GM23338 (cell line): ENCODE measurements at regions not wholly inside any gene's neighbourhood (a gene's known extent, or its start where the extent isn't known, plus 50 kb on each side); places are given as distances from the start of the nearest gene placed in this dataset.

Experiments
- ATAC-seq: fragments of 200-7000 bp; cut with Tn5 transposase; 3 replicates; pipeline ENCODE4 v1.9.1; 2020
- DNase-seq: peaks from one replicate; pipeline ENCODE4 v3.0.0-alpha.2; 2015; ENCODE audit warnings: low spot score
- H2AFZ ChIP-seq: fragments of 200-600 bp; sonication (generic); 2 replicates; pipeline ENCODE4 v1.8.0; 2016; ENCODE audit warnings: antibody characterized with exemption, mild to moderate bottlenecking, moderate library complexity
- H3F3A ChIP-seq: fragments of 200-600 bp; sonication (generic); replicated peaks from 2 replicates; pipeline ENCODE4 v1.8.0; 2017; ENCODE audit warnings: antibody characterized with exemption, mixed run types, low read depth
- H3K27ac ChIP-seq: fragments of 200-600 bp; sonication (generic); 2 replicates; pipeline ENCODE4 v1.6.1; 2016; ENCODE audit warnings: low read depth
- H3K27me3 ChIP-seq: fragments of 200-600 bp; sonication (generic); 2 replicates; pipeline ENCODE4 v1.8.0; 2016; ENCODE audit warnings: mild to moderate bottlenecking, mixed run types, moderate library complexity; ENCODE audit not compliant: insufficient read depth
- H3K36me3 ChIP-seq: fragments of 200-600 bp; sonication (generic); 2 replicates; pipeline ENCODE4 v1.8.0; 2016; ENCODE audit warnings: mild to moderate bottlenecking; ENCODE audit not compliant: insufficient read depth
- H3K4me1 ChIP-seq: fragments of 200-600 bp; sonication (generic); 2 replicates; pipeline ENCODE4 v1.8.0; 2016; ENCODE audit warnings: mild to moderate bottlenecking, moderate library complexity; ENCODE audit not compliant: insufficient read depth
- H3K4me2 ChIP-seq: fragments of 200-600 bp; sonication (generic); 2 replicates; pipeline ENCODE4 v1.7.1; 2017; ENCODE audit warnings: mixed run types
- H3K4me3 ChIP-seq: fragments of 200-600 bp; sonication (generic); 2 replicates; pipeline ENCODE4 v1.6.1; 2016; ENCODE audit warnings: mixed run types
- H3K79me2 ChIP-seq: fragments of 200-600 bp; sonication (generic); replicated peaks from 2 replicates; pipeline ENCODE4 v1.8.0; 2017; ENCODE audit warnings: mild to moderate bottlenecking; ENCODE audit not compliant: insufficient read depth
- H3K9me2 ChIP-seq: fragments of 200-600 bp; sonication (generic); 2 replicates; pipeline ENCODE4 v1.8.0; 2017; ENCODE audit not compliant: insufficient read depth
- H4K20me1 ChIP-seq: fragments of 200-600 bp; sonication (generic); replicated peaks from 2 replicates; pipeline ENCODE4 v1.8.0; 2017; ENCODE audit warnings: mild to moderate bottlenecking; ENCODE audit not compliant: insufficient read depth
- H3K27ac Mint-ChIP-seq: 2 replicates; pipeline ENCODE4 v1.8.0; 2020; ENCODE audit warnings: inconsistent platforms, mild to moderate bottlenecking, moderate library complexity, mixed read lengths
- H3K27me3 Mint-ChIP-seq: 3 replicates; pipeline ENCODE4 v1.8.0; 2022; ENCODE audit warnings: low read depth, mild to moderate bottlenecking, moderate library complexity, mixed read lengths, inconsistent platforms; ENCODE audit not compliant: insufficient read depth, poor library complexity
- H3K36me3 Mint-ChIP-seq: 3 replicates; pipeline ENCODE4 v1.8.0; 2021; ENCODE audit warnings: low read depth, mild to moderate bottlenecking, inconsistent platforms, moderate library complexity, mixed read lengths
- H3K4me1 Mint-ChIP-seq: 3 replicates; pipeline ENCODE4 v1.8.0; 2020; ENCODE audit warnings: mild to moderate bottlenecking, inconsistent platforms, mixed read lengths
- H3K4me3 Mint-ChIP-seq: 3 replicates; pipeline ENCODE4 v1.8.0; 2021; ENCODE audit warnings: moderate library complexity, mild to moderate bottlenecking, inconsistent platforms, mixed read lengths
- H3K9me3 Mint-ChIP-seq: 3 replicates; pipeline ENCODE4 v1.8.0; 2020; ENCODE audit warnings: moderate library complexity, mild to moderate bottlenecking, inconsistent platforms, mixed read lengths
- CREB1 ChIP-seq: fragments of 250-450 bp; sonication (Bioruptor Pico); IDR thresholded peaks from 2 replicates; pipeline ENCODE4 v1.5.0; 2020; ENCODE audit warnings: low read depth, mild to moderate bottlenecking, moderate library complexity
- EZH2phosphoT487 ChIP-seq: fragments of 200-600 bp; sonication (generic); IDR thresholded peaks from one replicate; pipeline ENCODE4 v1.8.1; 2018; ENCODE audit warnings: antibody characterized with exemption; ENCODE audit not compliant: unreplicated experiment
- JUNB ChIP-seq: IDR thresholded peaks from one replicate; pipeline ENCODE4 v1.6.1; 2016; ENCODE audit warnings: antibody characterized with exemption; ENCODE audit not compliant: unreplicated experiment
- NANOG ChIP-seq: IDR thresholded peaks from 2 replicates; pipeline ENCODE4 v1.6.1; 2016; ENCODE audit warnings: antibody characterized with exemption, borderline replicate concordance
- POLR2AphosphoS5 ChIP-seq: IDR thresholded peaks from 2 replicates; pipeline ENCODE4 v1.6.1; 2016; ENCODE audit warnings: antibody characterized with exemption, low read depth
- STAT1 ChIP-seq: IDR thresholded peaks from one replicate; pipeline ENCODE4 v1.6.1; 2016; ENCODE audit warnings: antibody characterized with exemption; ENCODE audit not compliant: unreplicated experiment
- ZNF331 ChIP-seq: fragments of 250-450 bp; sonication (Bioruptor Pico); IDR thresholded peaks from 2 replicates; pipeline ENCODE4 v1.5.0; 2020; ENCODE audit warnings: low read depth, mild to moderate bottlenecking, moderate library complexity
- TF ChIP-seq, protein P1 (sequence below): fragments of 250-450 bp; sonication (Bioruptor Pico); IDR thresholded peaks from 2 replicates; pipeline ENCODE4 v1.5.0; 2020; ENCODE audit warnings: mild to moderate bottlenecking, moderate library complexity
- TF ChIP-seq, protein P2 (sequence below), 2 experiments: fragments of 200-600 bp in 1 of 2; sonication (generic) in 1 of 2; conservative IDR thresholded peaks; 2 replicates each; pipeline versions ENCODE4 v1.5.1 to v1.6.1; 2016 to 2017; ENCODE audit warnings: antibody characterized with exemption in 2 of 2, low read depth in 2 of 2, mild to moderate bottlenecking in 2 of 2, moderate library complexity in 1 of 2
- TF ChIP-seq, protein P3 (sequence below): IDR thresholded peaks from 2 replicates; pipeline ENCODE4 v1.6.1; 2016; ENCODE audit warnings: antibody characterized with exemption

DNA sequence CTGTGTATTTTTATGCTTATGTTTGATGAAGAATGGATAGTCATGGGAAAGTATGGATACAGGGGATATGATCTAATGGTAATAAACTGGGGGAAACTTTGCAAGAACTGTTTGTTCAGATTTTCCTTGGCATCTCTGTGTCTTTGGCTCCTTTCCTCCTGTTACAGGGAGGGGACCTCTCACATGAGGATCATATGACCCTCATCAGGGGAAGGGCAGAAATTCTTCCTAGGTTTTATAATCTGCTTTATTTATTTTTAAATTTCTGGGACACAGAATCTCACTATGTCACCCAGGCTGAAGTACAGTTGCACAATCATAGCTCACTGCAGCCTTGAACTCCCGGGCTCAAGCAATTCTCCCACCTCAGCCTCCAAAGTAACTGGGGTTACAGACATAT, 526.5 kb downstream of the CCER1 start:
- Mint-ChIP-seq H3K27ac (no peak overlapping the region), H3K4me3 (no peak overlapping the region), H3K36me3 (no peaks in the 10 kb centered on the region; the same call in 2 of the 3 replicates), H3K27me3 (no peaks in the 10 kb centered on the region), H3K9me3 (no peaks in the 10 kb centered on the region), H3K4me1 (peaks cover 3% of the 10 kb centered on the region; the same call in 1 of the 3 replicates)
- H3K36me3 ChIP-seq, result no peaks in the 10 kb centered on the region
- no peaks in the 10 kb centered on the region for H4K20me1 ChIP-seq
- no peak overlapping the region for H3K27ac ChIP-seq
- H3K4me1 ChIP-seq, result 0 out of 2 replicates have a peak, but pooled peaks cover 4% of the 10 kb centered on the region
- ATAC-seq, result no peak
- no peaks in the 10 kb centered on the region for H3K27me3 ChIP-seq
- H3F3A ChIP-seq, result no peaks in the 10 kb centered on the region
- H3K4me2 ChIP-seq, result no peak overlapping the region
- no peak overlapping the region for H2AFZ ChIP-seq
- H3K4me3 ChIP-seq, result no peak overlapping the region
- H3K9me2 ChIP-seq, result 0 out of 2 replicates have a peak, but pooled peaks cover 3% of the 10 kb centered on the region
- TF ChIP-seq NANOG (no peak), EZH2phosphoT487 (no peak)
- no peaks in the 10 kb centered on the region for H3K79me2 ChIP-seq
- DNase-seq, result no peak

DNA sequence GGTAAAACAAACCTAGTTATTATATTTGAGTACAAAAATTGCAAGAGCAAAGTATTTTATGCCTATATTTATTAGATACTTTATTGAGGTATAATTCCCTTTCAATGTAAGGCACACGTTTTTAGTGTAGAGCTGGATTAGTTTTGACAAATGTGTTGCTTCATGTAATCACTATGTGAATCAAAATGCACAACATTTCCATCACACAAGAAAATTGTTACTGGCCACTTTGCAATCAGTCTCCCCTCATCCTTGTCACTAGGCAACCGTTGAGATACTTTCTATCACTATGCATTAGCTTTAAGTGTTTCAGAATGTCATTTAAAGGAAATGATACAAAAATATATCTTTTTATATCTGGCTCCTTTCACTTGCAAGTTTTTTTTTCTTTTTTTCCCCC, 531.0 kb downstream of the CCER1 start:
- H3K79me2 ChIP-seq, result no peaks in the 10 kb centered on the region
- Mint-ChIP-seq H3K36me3 (no peaks in the 10 kb centered on the region), H3K4me1 (peaks cover 3% of the 10 kb centered on the region; the same call in 1 of the 3 replicates), H3K9me3 (no peaks in the 10 kb centered on the region), H3K4me3 (no peak overlapping the region), H3K27me3 (no peaks in the 10 kb centered on the region), H3K27ac (no peak overlapping the region)
- H3K36me3 ChIP-seq, result no peaks in the 10 kb centered on the region
- no peak overlapping the region for H2AFZ ChIP-seq
- H4K20me1 ChIP-seq, result no peaks in the 10 kb centered on the region
- no peak overlapping the region for H3K27ac ChIP-seq
- H3K9me2 ChIP-seq, result 0 out of 2 replicates have a peak, but pooled peaks cover 3% of the 10 kb centered on the region
- H3F3A ChIP-seq, result no peaks in the 10 kb centered on the region
- H3K4me1 ChIP-seq, result 0 out of 2 replicates have a peak, but pooled peaks cover 4% of the 10 kb centered on the region
- H3K27me3 ChIP-seq, result no peaks in the 10 kb centered on the region
- H3K4me2 ChIP-seq, result no peak overlapping the region
- DNase-seq (no peak), ATAC-seq (no peak)
- no peak overlapping the region for H3K4me3 ChIP-seq
- TF ChIP-seq STAT1 (no peak), POLR2AphosphoS5 (no peak), CREB1 (CRISPR knock-in tag) (no peak), ZNF331 (no peak), EZH2phosphoT487 (no peak), NANOG (no peak), JUNB (no peak)
- TF ChIP-seq, protein P1, sequence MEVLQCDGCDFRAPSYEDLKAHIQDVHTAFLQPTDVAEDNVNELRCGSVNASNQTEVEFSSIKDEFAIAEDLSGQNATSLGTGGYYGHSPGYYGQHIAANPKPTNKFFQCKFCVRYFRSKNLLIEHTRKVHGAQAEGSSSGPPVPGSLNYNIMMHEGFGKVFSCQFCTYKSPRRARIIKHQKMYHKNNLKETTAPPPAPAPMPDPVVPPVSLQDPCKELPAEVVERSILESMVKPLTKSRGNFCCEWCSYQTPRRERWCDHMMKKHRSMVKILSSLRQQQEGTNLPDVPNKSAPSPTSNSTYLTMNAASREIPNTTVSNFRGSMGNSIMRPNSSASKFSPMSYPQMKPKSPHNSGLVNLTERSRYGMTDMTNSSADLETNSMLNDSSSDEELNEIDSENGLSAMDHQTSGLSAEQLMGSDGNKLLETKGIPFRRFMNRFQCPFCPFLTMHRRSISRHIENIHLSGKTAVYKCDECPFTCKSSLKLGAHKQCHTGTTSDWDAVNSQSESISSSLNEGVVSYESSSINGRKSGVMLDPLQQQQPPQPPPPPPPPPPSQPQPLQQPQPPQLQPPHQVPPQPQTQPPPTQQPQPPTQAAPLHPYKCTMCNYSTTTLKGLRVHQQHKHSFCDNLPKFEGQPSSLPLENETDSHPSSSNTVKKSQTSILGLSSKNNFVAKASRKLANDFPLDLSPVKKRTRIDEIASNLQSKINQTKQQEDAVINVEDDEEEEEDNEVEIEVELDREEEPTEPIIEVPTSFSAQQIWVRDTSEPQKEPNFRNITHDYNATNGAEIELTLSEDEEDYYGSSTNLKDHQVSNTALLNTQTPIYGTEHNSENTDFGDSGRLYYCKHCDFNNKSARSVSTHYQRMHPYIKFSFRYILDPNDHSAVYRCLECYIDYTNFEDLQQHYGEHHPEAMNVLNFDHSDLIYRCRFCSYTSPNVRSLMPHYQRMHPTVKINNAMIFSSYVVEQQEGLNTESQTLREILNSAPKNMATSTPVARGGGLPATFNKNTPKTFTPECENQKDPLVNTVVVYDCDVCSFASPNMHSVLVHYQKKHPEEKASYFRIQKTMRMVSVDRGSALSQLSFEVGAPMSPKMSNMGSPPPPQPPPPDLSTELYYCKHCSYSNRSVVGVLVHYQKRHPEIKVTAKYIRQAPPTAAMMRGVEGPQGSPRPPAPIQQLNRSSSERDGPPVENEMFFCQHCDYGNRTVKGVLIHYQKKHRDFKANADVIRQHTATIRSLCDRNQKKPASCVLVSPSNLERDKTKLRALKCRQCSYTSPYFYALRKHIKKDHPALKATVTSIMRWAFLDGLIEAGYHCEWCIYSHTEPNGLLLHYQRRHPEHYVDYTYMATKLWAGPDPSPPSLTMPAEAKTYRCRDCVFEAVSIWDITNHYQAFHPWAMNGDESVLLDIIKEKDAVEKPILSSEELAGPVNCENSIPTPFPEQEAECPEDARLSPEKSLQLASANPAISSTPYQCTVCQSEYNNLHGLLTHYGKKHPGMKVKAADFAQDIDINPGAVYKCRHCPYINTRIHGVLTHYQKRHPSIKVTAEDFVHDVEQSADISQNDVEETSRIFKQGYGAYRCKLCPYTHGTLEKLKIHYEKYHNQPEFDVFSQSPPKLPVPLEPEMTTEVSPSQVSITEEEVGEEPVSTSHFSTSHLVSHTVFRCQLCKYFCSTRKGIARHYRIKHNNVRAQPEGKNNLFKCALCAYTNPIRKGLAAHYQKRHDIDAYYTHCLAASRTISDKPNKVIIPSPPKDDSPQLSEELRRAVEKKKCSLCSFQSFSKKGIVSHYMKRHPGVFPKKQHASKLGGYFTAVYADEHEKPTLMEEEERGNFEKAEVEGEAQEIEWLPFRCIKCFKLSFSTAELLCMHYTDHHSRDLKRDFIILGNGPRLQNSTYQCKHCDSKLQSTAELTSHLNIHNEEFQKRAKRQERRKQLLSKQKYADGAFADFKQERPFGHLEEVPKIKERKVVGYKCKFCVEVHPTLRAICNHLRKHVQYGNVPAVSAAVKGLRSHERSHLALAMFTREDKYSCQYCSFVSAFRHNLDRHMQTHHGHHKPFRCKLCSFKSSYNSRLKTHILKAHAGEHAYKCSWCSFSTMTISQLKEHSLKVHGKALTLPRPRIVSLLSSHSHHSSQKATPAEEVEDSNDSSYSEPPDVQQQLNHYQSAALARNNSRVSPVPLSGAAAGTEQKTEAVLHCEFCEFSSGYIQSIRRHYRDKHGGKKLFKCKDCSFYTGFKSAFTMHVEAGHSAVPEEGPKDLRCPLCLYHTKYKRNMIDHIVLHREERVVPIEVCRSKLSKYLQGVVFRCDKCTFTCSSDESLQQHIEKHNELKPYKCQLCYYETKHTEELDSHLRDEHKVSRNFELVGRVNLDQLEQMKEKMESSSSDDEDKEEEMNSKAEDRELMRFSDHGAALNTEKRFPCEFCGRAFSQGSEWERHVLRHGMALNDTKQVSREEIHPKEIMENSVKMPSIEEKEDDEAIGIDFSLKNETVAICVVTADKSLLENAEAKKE (CRISPR knock-in tag), result no peak
- TF ChIP-seq, protein P2, sequence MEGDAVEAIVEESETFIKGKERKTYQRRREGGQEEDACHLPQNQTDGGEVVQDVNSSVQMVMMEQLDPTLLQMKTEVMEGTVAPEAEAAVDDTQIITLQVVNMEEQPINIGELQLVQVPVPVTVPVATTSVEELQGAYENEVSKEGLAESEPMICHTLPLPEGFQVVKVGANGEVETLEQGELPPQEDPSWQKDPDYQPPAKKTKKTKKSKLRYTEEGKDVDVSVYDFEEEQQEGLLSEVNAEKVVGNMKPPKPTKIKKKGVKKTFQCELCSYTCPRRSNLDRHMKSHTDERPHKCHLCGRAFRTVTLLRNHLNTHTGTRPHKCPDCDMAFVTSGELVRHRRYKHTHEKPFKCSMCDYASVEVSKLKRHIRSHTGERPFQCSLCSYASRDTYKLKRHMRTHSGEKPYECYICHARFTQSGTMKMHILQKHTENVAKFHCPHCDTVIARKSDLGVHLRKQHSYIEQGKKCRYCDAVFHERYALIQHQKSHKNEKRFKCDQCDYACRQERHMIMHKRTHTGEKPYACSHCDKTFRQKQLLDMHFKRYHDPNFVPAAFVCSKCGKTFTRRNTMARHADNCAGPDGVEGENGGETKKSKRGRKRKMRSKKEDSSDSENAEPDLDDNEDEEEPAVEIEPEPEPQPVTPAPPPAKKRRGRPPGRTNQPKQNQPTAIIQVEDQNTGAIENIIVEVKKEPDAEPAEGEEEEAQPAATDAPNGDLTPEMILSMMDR (conservative IDR thresholded peaks at IDR 0.05; ENCODE audit: low read depth in 2 of 2), result no peak
- TF ChIP-seq, protein P3, sequence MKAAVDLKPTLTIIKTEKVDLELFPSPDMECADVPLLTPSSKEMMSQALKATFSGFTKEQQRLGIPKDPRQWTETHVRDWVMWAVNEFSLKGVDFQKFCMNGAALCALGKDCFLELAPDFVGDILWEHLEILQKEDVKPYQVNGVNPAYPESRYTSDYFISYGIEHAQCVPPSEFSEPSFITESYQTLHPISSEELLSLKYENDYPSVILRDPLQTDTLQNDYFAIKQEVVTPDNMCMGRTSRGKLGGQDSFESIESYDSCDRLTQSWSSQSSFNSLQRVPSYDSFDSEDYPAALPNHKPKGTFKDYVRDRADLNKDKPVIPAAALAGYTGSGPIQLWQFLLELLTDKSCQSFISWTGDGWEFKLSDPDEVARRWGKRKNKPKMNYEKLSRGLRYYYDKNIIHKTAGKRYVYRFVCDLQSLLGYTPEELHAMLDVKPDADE, result no peak
